ENCODE measurements at regions not wholly inside any gene's neighbourhood (a gene's known extent, or its start where the extent isn't known, plus 50 kb on each side); places are given as distances from the start of the nearest gene placed in this dataset.

GRCh38 chr2:5464657-5465056 is 227.5 kb upstream of the SOX11 start:
- intact Hi-C loops (cut with DNase I, micrococcal nuclease) = no loop called here
- no peak overlapping the region for H3K27ac Mint-ChIP-seq
- ATAC-seq (ENCODE audit: poor library complexity) (no peak), DNase-seq (no peak)
- TF ChIP-seq, protein P1, sequence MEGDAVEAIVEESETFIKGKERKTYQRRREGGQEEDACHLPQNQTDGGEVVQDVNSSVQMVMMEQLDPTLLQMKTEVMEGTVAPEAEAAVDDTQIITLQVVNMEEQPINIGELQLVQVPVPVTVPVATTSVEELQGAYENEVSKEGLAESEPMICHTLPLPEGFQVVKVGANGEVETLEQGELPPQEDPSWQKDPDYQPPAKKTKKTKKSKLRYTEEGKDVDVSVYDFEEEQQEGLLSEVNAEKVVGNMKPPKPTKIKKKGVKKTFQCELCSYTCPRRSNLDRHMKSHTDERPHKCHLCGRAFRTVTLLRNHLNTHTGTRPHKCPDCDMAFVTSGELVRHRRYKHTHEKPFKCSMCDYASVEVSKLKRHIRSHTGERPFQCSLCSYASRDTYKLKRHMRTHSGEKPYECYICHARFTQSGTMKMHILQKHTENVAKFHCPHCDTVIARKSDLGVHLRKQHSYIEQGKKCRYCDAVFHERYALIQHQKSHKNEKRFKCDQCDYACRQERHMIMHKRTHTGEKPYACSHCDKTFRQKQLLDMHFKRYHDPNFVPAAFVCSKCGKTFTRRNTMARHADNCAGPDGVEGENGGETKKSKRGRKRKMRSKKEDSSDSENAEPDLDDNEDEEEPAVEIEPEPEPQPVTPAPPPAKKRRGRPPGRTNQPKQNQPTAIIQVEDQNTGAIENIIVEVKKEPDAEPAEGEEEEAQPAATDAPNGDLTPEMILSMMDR (IDR thresholded peaks at IDR 0.05) = no peak
- no peaks in the 10 kb centered on the region for H3K9me3 Mint-ChIP-seq
- no peak overlapping the region for H3K4me3 ChIP-seq (ENCODE audit: low read length)
- no peaks in the 10 kb centered on the region for H3K27me3 ChIP-seq (ENCODE audit: control insufficient read depth in 1 of 2, insufficient read depth in 2 of 2, low read length in 2 of 2)
- H3K4me1 Mint-ChIP-seq (ENCODE audit: low read depth) = no peaks in the 10 kb centered on the region
- H3K36me3 Mint-ChIP-seq (ENCODE audit: low read depth) = no peaks in the 10 kb centered on the region
- H3K27ac ChIP-seq (ENCODE audit: low read depth in 1 of 2, low read length in 2 of 2) = no peak overlapping the region
- no peaks in the 10 kb centered on the region for H3K27me3 Mint-ChIP-seq
- ChIA-PET CTCF (no interaction called here), POLR2A (no interaction called here)
- H3K4me3 Mint-ChIP-seq = no peak overlapping the region
- no peaks in the 10 kb centered on the region for H3K9me3 ChIP-seq (ENCODE audit: control insufficient read depth in 1 of 2, insufficient read depth in 1 of 2, low read length in 2 of 2)
- H3K4me1 ChIP-seq (ENCODE audit: insufficient read depth, low read length) = no peaks in the 10 kb centered on the region
- H3K36me3 ChIP-seq (ENCODE audit: insufficient read depth, low read length) = no peaks in the 10 kb centered on the region

GRCh38 chr2:5465859-5466258 is 226.3 kb upstream of the SOX11 start:
- H3K9me3 Mint-ChIP-seq = no peaks in the 10 kb centered on the region
- H3K27ac ChIP-seq (ENCODE audit: low read depth in 1 of 2, low read length in 2 of 2) = no peak overlapping the region
- no peak overlapping the region for H3K4me3 ChIP-seq (ENCODE audit: low read length)
- H3K4me3 Mint-ChIP-seq = no peak overlapping the region
- ATAC-seq (ENCODE audit: poor library complexity) = no peak
- H3K27me3 ChIP-seq (ENCODE audit: control insufficient read depth in 1 of 2, insufficient read depth in 2 of 2, low read length in 2 of 2) = no peaks in the 10 kb centered on the region
- intact Hi-C loops (cut with DNase I, micrococcal nuclease) = no loop called here
- H3K27ac Mint-ChIP-seq = no peak overlapping the region
- no peaks in the 10 kb centered on the region for H3K9me3 ChIP-seq (ENCODE audit: control insufficient read depth in 1 of 2, insufficient read depth in 1 of 2, low read length in 2 of 2)
- no peaks in the 10 kb centered on the region for H3K27me3 Mint-ChIP-seq
- no peaks in the 10 kb centered on the region for H3K4me1 ChIP-seq (ENCODE audit: insufficient read depth, low read length)
- POLR2A ChIA-PET = no interaction called here
- DNase-seq = no peak
- no peaks in the 10 kb centered on the region for H3K36me3 Mint-ChIP-seq (ENCODE audit: low read depth)
- TF ChIP-seq, protein P1 (IDR thresholded peaks at IDR 0.05) = no peak
- H3K36me3 ChIP-seq (ENCODE audit: insufficient read depth, low read length) = no peaks in the 10 kb centered on the region
- no peaks in the 10 kb centered on the region for H3K4me1 Mint-ChIP-seq (ENCODE audit: low read depth)
- CTCF ChIA-PET = no interaction called here

DNA sequence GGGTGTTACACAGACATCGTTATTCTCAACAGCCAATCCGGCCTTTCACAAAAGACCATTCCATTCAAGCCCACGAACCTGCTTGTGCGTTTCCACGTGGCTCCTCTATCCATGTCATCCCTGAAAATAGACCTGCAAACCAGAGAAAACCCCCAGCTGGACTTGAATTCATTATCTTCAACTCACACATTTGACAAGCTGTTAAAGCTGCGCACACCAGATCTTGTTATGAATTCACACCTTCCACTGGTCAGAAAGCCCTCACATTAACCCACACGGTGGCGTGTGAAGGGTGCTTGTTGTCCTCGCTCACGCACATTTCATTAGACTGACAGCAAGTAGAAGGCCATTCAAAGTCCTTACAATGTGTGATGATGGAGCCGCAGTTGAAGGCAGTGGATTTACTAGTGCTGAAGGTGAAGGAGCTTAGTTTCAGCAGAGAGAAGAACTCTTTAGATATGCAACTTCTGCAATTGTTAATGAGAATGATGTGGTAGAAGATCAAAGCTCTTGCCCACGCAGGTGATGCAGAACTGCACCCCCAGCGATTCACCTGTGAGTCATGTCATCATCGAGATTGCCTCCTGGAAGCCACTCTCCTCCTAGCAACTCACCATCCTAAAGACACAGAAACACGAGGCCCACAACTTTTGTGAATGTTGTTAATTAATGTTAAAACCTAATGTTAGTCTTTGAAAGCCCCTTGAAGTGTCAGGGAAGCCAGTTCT is 224.8 kb upstream of the SOX11 start:
- TF ChIP-seq, protein P1 (IDR thresholded peaks at IDR 0.05) = no peak
- H3K27me3 ChIP-seq (ENCODE audit: control insufficient read depth in 1 of 2, insufficient read depth in 2 of 2, low read length in 2 of 2) = no peaks in the 10 kb centered on the region
- no peaks in the 10 kb centered on the region for H3K36me3 ChIP-seq (ENCODE audit: insufficient read depth, low read length)
- no peaks in the 10 kb centered on the region for H3K9me3 Mint-ChIP-seq
- no peak for DNase-seq
- intact Hi-C loops (cut with DNase I, micrococcal nuclease) = no loop called here
- H3K4me3 ChIP-seq (ENCODE audit: low read length) = no peak overlapping the region
- H3K4me1 ChIP-seq (ENCODE audit: insufficient read depth, low read length) = no peaks in the 10 kb centered on the region
- H3K27ac ChIP-seq (ENCODE audit: low read depth in 1 of 2, low read length in 2 of 2) = no peak overlapping the region
- H3K36me3 Mint-ChIP-seq (ENCODE audit: low read depth) = no peaks in the 10 kb centered on the region
- no peaks in the 10 kb centered on the region for H3K27me3 Mint-ChIP-seq
- H3K4me1 Mint-ChIP-seq (ENCODE audit: low read depth) = no peaks in the 10 kb centered on the region
- ATAC-seq (ENCODE audit: poor library complexity) = no peak
- H3K27ac Mint-ChIP-seq = no peak overlapping the region
- POLR2A ChIA-PET = no interaction called here
- CTCF ChIA-PET = no interaction called here
- no peak overlapping the region for H3K4me3 Mint-ChIP-seq
- no peaks in the 10 kb centered on the region for H3K9me3 ChIP-seq (ENCODE audit: control insufficient read depth in 1 of 2, insufficient read depth in 1 of 2, low read length in 2 of 2)

All from CD4-positive, alpha-beta T cell (primary cell).